GM23338 (cell line): ENCODE measurements at regions not wholly inside any gene's neighbourhood (a gene's known extent, or its start where the extent isn't known, plus 50 kb on each side); places are given as distances from the start of the nearest gene placed in this dataset.

Experiments used
- ATAC-seq: fragments of 200-7000 bp; cut with Tn5 transposase; 3 replicates; pipeline ENCODE4 v1.9.1; 2020
- DNase-seq: peaks from one replicate; pipeline ENCODE4 v3.0.0-alpha.2; 2015; ENCODE audit warnings: low spot score
- H2AFZ ChIP-seq: fragments of 200-600 bp; sonication (generic); 2 replicates; pipeline ENCODE4 v1.8.0; 2016; ENCODE audit warnings: antibody characterized with exemption, mild to moderate bottlenecking, moderate library complexity
- H3F3A ChIP-seq: fragments of 200-600 bp; sonication (generic); replicated peaks from 2 replicates; pipeline ENCODE4 v1.8.0; 2017; ENCODE audit warnings: antibody characterized with exemption, mixed run types, low read depth
- H3K27ac ChIP-seq: fragments of 200-600 bp; sonication (generic); 2 replicates; pipeline ENCODE4 v1.6.1; 2016; ENCODE audit warnings: low read depth
- H3K27me3 ChIP-seq: fragments of 200-600 bp; sonication (generic); 2 replicates; pipeline ENCODE4 v1.8.0; 2016; ENCODE audit warnings: mild to moderate bottlenecking, mixed run types, moderate library complexity; ENCODE audit not compliant: insufficient read depth
- H3K36me3 ChIP-seq: fragments of 200-600 bp; sonication (generic); 2 replicates; pipeline ENCODE4 v1.8.0; 2016; ENCODE audit warnings: mild to moderate bottlenecking; ENCODE audit not compliant: insufficient read depth
- H3K4me1 ChIP-seq: fragments of 200-600 bp; sonication (generic); 2 replicates; pipeline ENCODE4 v1.8.0; 2016; ENCODE audit warnings: mild to moderate bottlenecking, moderate library complexity; ENCODE audit not compliant: insufficient read depth
- H3K4me2 ChIP-seq: fragments of 200-600 bp; sonication (generic); 2 replicates; pipeline ENCODE4 v1.7.1; 2017; ENCODE audit warnings: mixed run types
- H3K4me3 ChIP-seq: fragments of 200-600 bp; sonication (generic); 2 replicates; pipeline ENCODE4 v1.6.1; 2016; ENCODE audit warnings: mixed run types
- H3K79me2 ChIP-seq: fragments of 200-600 bp; sonication (generic); replicated peaks from 2 replicates; pipeline ENCODE4 v1.8.0; 2017; ENCODE audit warnings: mild to moderate bottlenecking; ENCODE audit not compliant: insufficient read depth
- H3K9me2 ChIP-seq: fragments of 200-600 bp; sonication (generic); 2 replicates; pipeline ENCODE4 v1.8.0; 2017; ENCODE audit not compliant: insufficient read depth
- H4K20me1 ChIP-seq: fragments of 200-600 bp; sonication (generic); replicated peaks from 2 replicates; pipeline ENCODE4 v1.8.0; 2017; ENCODE audit warnings: mild to moderate bottlenecking; ENCODE audit not compliant: insufficient read depth
- H3K27ac Mint-ChIP-seq: 2 replicates; pipeline ENCODE4 v1.8.0; 2020; ENCODE audit warnings: inconsistent platforms, mild to moderate bottlenecking, moderate library complexity, mixed read lengths
- H3K27me3 Mint-ChIP-seq: 3 replicates; pipeline ENCODE4 v1.8.0; 2022; ENCODE audit warnings: low read depth, mild to moderate bottlenecking, moderate library complexity, mixed read lengths, inconsistent platforms; ENCODE audit not compliant: insufficient read depth, poor library complexity
- H3K36me3 Mint-ChIP-seq: 3 replicates; pipeline ENCODE4 v1.8.0; 2021; ENCODE audit warnings: low read depth, mild to moderate bottlenecking, inconsistent platforms, moderate library complexity, mixed read lengths
- H3K4me1 Mint-ChIP-seq: 3 replicates; pipeline ENCODE4 v1.8.0; 2020; ENCODE audit warnings: mild to moderate bottlenecking, inconsistent platforms, mixed read lengths
- H3K4me3 Mint-ChIP-seq: 3 replicates; pipeline ENCODE4 v1.8.0; 2021; ENCODE audit warnings: moderate library complexity, mild to moderate bottlenecking, inconsistent platforms, mixed read lengths
- H3K9me3 Mint-ChIP-seq: 3 replicates; pipeline ENCODE4 v1.8.0; 2020; ENCODE audit warnings: moderate library complexity, mild to moderate bottlenecking, inconsistent platforms, mixed read lengths
- CREB1 ChIP-seq: fragments of 250-450 bp; sonication (Bioruptor Pico); IDR thresholded peaks from 2 replicates; pipeline ENCODE4 v1.5.0; 2020; ENCODE audit warnings: low read depth, mild to moderate bottlenecking, moderate library complexity
- EZH2 ChIP-seq: fragments of 200-600 bp; sonication (generic); IDR thresholded peaks from one replicate; pipeline ENCODE4 v1.8.0; 2017; ENCODE audit warnings: antibody characterized with exemption, mild to moderate bottlenecking, low read depth; ENCODE audit not compliant: unreplicated experiment
- EZH2phosphoT487 ChIP-seq: fragments of 200-600 bp; sonication (generic); IDR thresholded peaks from one replicate; pipeline ENCODE4 v1.8.1; 2018; ENCODE audit warnings: antibody characterized with exemption; ENCODE audit not compliant: unreplicated experiment
- JUNB ChIP-seq: IDR thresholded peaks from one replicate; pipeline ENCODE4 v1.6.1; 2016; ENCODE audit warnings: antibody characterized with exemption; ENCODE audit not compliant: unreplicated experiment
- POLR2AphosphoS5 ChIP-seq: IDR thresholded peaks from 2 replicates; pipeline ENCODE4 v1.6.1; 2016; ENCODE audit warnings: antibody characterized with exemption, low read depth
- STAT1 ChIP-seq: IDR thresholded peaks from one replicate; pipeline ENCODE4 v1.6.1; 2016; ENCODE audit warnings: antibody characterized with exemption; ENCODE audit not compliant: unreplicated experiment
- ZNF114 ChIP-seq: fragments of 250-450 bp; sonication (Bioruptor Pico); IDR thresholded peaks from 2 replicates; pipeline ENCODE4 v1.5.0; 2020; ENCODE audit warnings: mild to moderate bottlenecking, moderate library complexity
- ZNF331 ChIP-seq: fragments of 250-450 bp; sonication (Bioruptor Pico); IDR thresholded peaks from 2 replicates; pipeline ENCODE4 v1.5.0; 2020; ENCODE audit warnings: low read depth, mild to moderate bottlenecking, moderate library complexity
- TF ChIP-seq, protein P1 (sequence below): IDR thresholded peaks from one replicate; pipeline ENCODE4 v1.6.1; 2018; ENCODE audit warnings: antibody characterized with exemption; ENCODE audit not compliant: unreplicated experiment
- TF ChIP-seq, protein P2 (sequence below): fragments of 250-450 bp; sonication (Bioruptor Pico); IDR thresholded peaks from 2 replicates; pipeline ENCODE4 v1.5.0; 2020; ENCODE audit warnings: mild to moderate bottlenecking, moderate library complexity
- TF ChIP-seq, protein P3 (sequence below): IDR thresholded peaks from 2 replicates; pipeline ENCODE4 v1.6.1; 2016; ENCODE audit warnings: antibody characterized with exemption

DNA sequence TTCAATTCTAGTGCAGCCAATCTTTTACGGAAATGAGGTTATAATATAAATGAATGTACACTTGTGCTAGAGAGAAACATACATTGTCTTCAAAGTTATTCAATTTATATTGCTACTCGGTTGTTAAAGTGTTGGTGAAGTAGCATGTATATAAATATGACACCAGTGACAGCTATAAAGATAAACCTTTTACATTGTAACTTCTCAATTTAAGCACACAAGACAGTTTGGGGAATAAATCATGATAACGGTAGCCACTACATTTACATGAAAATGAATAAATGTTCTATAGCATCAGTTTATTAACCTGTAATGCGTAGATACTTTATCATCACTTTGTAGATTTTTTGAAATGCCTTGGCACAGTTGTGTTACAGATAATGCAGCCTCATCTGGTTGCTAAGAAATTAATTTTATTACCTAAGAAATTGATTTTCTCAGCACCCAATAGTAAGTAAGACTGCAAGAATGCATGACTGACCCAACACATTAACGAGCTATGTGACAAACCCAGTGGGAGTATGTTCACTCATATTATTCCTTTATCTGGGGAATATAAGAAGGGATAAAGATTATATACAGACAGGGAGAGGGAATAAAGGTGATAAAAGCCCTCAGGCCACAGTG, 283.9 kb upstream of the NPVF start:
- Mint-ChIP-seq H3K4me1 (no peaks in the 10 kb centered on the region), H3K27ac (no peak overlapping the region), H3K4me3 (no peak overlapping the region), H3K9me3 (no peaks in the 10 kb centered on the region), H3K27me3 (no peaks in the 10 kb centered on the region), H3K36me3 (no peaks in the 10 kb centered on the region)
- H3K4me3 ChIP-seq = no peak overlapping the region
- no peak overlapping the region for H3K4me2 ChIP-seq
- TF ChIP-seq POLR2AphosphoS5 = no peak
- TF ChIP-seq, protein P1, sequence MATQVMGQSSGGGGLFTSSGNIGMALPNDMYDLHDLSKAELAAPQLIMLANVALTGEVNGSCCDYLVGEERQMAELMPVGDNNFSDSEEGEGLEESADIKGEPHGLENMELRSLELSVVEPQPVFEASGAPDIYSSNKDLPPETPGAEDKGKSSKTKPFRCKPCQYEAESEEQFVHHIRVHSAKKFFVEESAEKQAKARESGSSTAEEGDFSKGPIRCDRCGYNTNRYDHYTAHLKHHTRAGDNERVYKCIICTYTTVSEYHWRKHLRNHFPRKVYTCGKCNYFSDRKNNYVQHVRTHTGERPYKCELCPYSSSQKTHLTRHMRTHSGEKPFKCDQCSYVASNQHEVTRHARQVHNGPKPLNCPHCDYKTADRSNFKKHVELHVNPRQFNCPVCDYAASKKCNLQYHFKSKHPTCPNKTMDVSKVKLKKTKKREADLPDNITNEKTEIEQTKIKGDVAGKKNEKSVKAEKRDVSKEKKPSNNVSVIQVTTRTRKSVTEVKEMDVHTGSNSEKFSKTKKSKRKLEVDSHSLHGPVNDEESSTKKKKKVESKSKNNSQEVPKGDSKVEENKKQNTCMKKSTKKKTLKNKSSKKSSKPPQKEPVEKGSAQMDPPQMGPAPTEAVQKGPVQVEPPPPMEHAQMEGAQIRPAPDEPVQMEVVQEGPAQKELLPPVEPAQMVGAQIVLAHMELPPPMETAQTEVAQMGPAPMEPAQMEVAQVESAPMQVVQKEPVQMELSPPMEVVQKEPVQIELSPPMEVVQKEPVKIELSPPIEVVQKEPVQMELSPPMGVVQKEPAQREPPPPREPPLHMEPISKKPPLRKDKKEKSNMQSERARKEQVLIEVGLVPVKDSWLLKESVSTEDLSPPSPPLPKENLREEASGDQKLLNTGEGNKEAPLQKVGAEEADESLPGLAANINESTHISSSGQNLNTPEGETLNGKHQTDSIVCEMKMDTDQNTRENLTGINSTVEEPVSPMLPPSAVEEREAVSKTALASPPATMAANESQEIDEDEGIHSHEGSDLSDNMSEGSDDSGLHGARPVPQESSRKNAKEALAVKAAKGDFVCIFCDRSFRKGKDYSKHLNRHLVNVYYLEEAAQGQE = no peak
- TF ChIP-seq CREB1 (CRISPR knock-in tag) = no peak
- no peak for TF ChIP-seq ZNF114
- TF ChIP-seq, protein P2, sequence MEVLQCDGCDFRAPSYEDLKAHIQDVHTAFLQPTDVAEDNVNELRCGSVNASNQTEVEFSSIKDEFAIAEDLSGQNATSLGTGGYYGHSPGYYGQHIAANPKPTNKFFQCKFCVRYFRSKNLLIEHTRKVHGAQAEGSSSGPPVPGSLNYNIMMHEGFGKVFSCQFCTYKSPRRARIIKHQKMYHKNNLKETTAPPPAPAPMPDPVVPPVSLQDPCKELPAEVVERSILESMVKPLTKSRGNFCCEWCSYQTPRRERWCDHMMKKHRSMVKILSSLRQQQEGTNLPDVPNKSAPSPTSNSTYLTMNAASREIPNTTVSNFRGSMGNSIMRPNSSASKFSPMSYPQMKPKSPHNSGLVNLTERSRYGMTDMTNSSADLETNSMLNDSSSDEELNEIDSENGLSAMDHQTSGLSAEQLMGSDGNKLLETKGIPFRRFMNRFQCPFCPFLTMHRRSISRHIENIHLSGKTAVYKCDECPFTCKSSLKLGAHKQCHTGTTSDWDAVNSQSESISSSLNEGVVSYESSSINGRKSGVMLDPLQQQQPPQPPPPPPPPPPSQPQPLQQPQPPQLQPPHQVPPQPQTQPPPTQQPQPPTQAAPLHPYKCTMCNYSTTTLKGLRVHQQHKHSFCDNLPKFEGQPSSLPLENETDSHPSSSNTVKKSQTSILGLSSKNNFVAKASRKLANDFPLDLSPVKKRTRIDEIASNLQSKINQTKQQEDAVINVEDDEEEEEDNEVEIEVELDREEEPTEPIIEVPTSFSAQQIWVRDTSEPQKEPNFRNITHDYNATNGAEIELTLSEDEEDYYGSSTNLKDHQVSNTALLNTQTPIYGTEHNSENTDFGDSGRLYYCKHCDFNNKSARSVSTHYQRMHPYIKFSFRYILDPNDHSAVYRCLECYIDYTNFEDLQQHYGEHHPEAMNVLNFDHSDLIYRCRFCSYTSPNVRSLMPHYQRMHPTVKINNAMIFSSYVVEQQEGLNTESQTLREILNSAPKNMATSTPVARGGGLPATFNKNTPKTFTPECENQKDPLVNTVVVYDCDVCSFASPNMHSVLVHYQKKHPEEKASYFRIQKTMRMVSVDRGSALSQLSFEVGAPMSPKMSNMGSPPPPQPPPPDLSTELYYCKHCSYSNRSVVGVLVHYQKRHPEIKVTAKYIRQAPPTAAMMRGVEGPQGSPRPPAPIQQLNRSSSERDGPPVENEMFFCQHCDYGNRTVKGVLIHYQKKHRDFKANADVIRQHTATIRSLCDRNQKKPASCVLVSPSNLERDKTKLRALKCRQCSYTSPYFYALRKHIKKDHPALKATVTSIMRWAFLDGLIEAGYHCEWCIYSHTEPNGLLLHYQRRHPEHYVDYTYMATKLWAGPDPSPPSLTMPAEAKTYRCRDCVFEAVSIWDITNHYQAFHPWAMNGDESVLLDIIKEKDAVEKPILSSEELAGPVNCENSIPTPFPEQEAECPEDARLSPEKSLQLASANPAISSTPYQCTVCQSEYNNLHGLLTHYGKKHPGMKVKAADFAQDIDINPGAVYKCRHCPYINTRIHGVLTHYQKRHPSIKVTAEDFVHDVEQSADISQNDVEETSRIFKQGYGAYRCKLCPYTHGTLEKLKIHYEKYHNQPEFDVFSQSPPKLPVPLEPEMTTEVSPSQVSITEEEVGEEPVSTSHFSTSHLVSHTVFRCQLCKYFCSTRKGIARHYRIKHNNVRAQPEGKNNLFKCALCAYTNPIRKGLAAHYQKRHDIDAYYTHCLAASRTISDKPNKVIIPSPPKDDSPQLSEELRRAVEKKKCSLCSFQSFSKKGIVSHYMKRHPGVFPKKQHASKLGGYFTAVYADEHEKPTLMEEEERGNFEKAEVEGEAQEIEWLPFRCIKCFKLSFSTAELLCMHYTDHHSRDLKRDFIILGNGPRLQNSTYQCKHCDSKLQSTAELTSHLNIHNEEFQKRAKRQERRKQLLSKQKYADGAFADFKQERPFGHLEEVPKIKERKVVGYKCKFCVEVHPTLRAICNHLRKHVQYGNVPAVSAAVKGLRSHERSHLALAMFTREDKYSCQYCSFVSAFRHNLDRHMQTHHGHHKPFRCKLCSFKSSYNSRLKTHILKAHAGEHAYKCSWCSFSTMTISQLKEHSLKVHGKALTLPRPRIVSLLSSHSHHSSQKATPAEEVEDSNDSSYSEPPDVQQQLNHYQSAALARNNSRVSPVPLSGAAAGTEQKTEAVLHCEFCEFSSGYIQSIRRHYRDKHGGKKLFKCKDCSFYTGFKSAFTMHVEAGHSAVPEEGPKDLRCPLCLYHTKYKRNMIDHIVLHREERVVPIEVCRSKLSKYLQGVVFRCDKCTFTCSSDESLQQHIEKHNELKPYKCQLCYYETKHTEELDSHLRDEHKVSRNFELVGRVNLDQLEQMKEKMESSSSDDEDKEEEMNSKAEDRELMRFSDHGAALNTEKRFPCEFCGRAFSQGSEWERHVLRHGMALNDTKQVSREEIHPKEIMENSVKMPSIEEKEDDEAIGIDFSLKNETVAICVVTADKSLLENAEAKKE = no peak
- no peak for TF ChIP-seq EZH2
- no peak for TF ChIP-seq STAT1
- no peak for TF ChIP-seq EZH2phosphoT487
- no peak for TF ChIP-seq JUNB
- TF ChIP-seq, protein P3, sequence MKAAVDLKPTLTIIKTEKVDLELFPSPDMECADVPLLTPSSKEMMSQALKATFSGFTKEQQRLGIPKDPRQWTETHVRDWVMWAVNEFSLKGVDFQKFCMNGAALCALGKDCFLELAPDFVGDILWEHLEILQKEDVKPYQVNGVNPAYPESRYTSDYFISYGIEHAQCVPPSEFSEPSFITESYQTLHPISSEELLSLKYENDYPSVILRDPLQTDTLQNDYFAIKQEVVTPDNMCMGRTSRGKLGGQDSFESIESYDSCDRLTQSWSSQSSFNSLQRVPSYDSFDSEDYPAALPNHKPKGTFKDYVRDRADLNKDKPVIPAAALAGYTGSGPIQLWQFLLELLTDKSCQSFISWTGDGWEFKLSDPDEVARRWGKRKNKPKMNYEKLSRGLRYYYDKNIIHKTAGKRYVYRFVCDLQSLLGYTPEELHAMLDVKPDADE = no peak
- no peak for TF ChIP-seq ZNF331 (CRISPR knock-in tag)
- H3F3A ChIP-seq = no peaks in the 10 kb centered on the region
- no peaks in the 10 kb centered on the region for H4K20me1 ChIP-seq
- H3K27ac ChIP-seq = no peak overlapping the region
- H3K4me1 ChIP-seq = no peaks in the 10 kb centered on the region
- ATAC-seq (no peak), DNase-seq (no peak)
- 0 out of 2 replicates have a peak, but pooled peaks cover 6% of the 10 kb centered on the region for H3K9me2 ChIP-seq
- H3K79me2 ChIP-seq = no peaks in the 10 kb centered on the region
- no peaks in the 10 kb centered on the region for H3K27me3 ChIP-seq
- H2AFZ ChIP-seq = no peak overlapping the region
- no peaks in the 10 kb centered on the region for H3K36me3 ChIP-seq
